ENCODE measurements at regions not wholly inside any gene's neighbourhood (a gene's known extent, or its start where the extent isn't known, plus 50 kb on each side); places are given as distances from the start of the nearest gene placed in this dataset.

- DNase-seq (ENCODE audit: low spot score) = no peak
- Histone ChIP-seq H3K4me3 (no peak overlapping the region), H3K27ac (no peak overlapping the region)
- TF ChIP-seq CTCF (IDR thresholded peaks at IDR 0.05) = no peak
Observed at GRCh38 chr6:50301307-50301706, 251.6 kb upstream of the DEFB112 start.

GRCh38 chr6:50305660-50306059 is 255.9 kb upstream of the DEFB112 start:
- no peak for TF ChIP-seq CTCF (IDR thresholded peaks at IDR 0.05)
- DNase-seq (ENCODE audit: low spot score) = no peak

GRCh38 chr6:50318536-50318935 is 268.8 kb upstream of the DEFB112 start:
- H3K27ac ChIP-seq = no peak overlapping the region
- DNase-seq (ENCODE audit: low spot score) = no peak
- no peak for TF ChIP-seq CTCF (IDR thresholded peaks at IDR 0.05)

More at GRCh38 chr6:50305660-50306059, 255.9 kb upstream of the DEFB112 start:
- Histone ChIP-seq H3K4me3 (no peak overlapping the region), H3K27ac (no peak overlapping the region)

GRCh38 chr6:50330347-50330746 is 280.6 kb upstream of the DEFB112 start:
- Histone ChIP-seq H3K4me3 (no peak overlapping the region), H3K27ac (no peak overlapping the region)
- DNase-seq (ENCODE audit: low spot score) = no peak
- TF ChIP-seq CTCF (IDR thresholded peaks at IDR 0.05) = no peak

More at GRCh38 chr6:50318536-50318935, 268.8 kb upstream of the DEFB112 start:
- no peak overlapping the region for H3K4me3 ChIP-seq

- no peak for DNase-seq (ENCODE audit: low spot score)
- no peak for TF ChIP-seq CTCF (IDR thresholded peaks at IDR 0.05)
- Histone ChIP-seq H3K27ac (no peak overlapping the region), H3K4me3 (no peak overlapping the region)
Observed at GRCh38 chr6:50330963-50331362, 281.2 kb upstream of the DEFB112 start.

GRCh38 chr6:50333696-50334095 is 284.0 kb upstream of the DEFB112 start:
- Histone ChIP-seq H3K4me3 (no peak overlapping the region), H3K27ac (no peak overlapping the region)
- DNase-seq (ENCODE audit: low spot score) = no peak
- no peak for TF ChIP-seq CTCF (IDR thresholded peaks at IDR 0.05)

- no peak for DNase-seq (ENCODE audit: low spot score)
- TF ChIP-seq CTCF (IDR thresholded peaks at IDR 0.05) = no peak
- Histone ChIP-seq H3K27ac (no peak overlapping the region), H3K4me3 (no peak overlapping the region)
Observed at GRCh38 chr6:50337532-50338122, 287.9 kb upstream of the DEFB112 start.
